ENCODE measurements at regions not wholly inside any gene's neighbourhood (a gene's known extent, or its start where the extent isn't known, plus 50 kb on each side); places are given as distances from the start of the nearest gene placed in this dataset.

DNA sequence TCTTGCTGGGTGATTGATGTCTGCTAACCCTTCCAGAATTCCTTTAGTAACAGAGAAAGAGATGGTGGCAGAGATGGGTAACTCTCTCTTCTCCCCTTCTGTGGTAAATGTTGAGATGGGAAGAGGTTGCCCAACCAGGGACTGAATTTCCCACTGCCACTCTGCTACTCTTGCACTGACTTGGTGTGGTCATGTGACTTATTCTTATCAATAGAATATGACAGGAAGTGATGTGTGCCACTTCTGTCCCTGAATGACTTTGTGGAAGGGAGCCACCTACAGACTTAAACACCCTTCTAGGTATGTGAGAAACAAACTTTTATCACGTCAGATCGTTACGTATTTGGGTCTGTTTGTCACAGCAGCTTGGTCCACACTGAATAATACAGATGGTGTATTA is 132.9 kb downstream of the ZNF621 start:
- Histone ChIP-seq H3K9me3 (no peaks in the 10 kb centered on the region), H3K4me3 (no peak overlapping the region), H3K27ac (no peak overlapping the region), H3K4me1 (no peaks in the 10 kb centered on the region), H3K36me3 (no peaks in the 10 kb centered on the region), H3K27me3 (no peaks in the 10 kb centered on the region)
- TF ChIP-seq, protein P1, sequence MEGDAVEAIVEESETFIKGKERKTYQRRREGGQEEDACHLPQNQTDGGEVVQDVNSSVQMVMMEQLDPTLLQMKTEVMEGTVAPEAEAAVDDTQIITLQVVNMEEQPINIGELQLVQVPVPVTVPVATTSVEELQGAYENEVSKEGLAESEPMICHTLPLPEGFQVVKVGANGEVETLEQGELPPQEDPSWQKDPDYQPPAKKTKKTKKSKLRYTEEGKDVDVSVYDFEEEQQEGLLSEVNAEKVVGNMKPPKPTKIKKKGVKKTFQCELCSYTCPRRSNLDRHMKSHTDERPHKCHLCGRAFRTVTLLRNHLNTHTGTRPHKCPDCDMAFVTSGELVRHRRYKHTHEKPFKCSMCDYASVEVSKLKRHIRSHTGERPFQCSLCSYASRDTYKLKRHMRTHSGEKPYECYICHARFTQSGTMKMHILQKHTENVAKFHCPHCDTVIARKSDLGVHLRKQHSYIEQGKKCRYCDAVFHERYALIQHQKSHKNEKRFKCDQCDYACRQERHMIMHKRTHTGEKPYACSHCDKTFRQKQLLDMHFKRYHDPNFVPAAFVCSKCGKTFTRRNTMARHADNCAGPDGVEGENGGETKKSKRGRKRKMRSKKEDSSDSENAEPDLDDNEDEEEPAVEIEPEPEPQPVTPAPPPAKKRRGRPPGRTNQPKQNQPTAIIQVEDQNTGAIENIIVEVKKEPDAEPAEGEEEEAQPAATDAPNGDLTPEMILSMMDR (IDR thresholded peaks at IDR 0.05): no peak
- TF ChIP-seq POLR2A (IDR thresholded peaks at IDR 0.05): no peak
- DNase-seq: no peak

DNA sequence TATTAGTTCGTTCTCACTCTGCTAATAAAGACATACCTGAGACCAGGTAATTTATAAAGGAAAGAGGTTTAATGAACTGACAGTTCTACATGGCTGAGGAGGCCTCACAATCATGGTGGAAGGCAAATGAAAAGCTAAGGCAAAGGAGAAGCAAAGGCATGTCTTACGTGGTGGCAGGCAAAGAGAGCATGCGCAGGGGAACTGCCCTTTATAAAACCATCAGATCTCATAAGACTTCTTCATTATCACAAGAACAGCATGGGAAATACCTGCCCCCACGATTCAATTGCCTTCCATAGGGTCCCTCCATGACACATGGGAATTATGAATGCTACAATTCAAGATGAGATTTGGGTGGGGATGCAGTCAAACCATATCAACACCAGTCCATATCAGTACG is 133.5 kb downstream of the ZNF621 start:
- Histone ChIP-seq H3K4me3 (no peak overlapping the region), H3K27me3 (no peaks in the 10 kb centered on the region), H3K27ac (no peak overlapping the region), H3K9me3 (no peaks in the 10 kb centered on the region), H3K36me3 (no peaks in the 10 kb centered on the region), H3K4me1 (no peaks in the 10 kb centered on the region)
- no peak for DNase-seq
- TF ChIP-seq POLR2A (IDR thresholded peaks at IDR 0.05): no peak
- TF ChIP-seq, protein P1 (IDR thresholded peaks at IDR 0.05): no peak

- DNase-seq: no peak
- H3K9me3 ChIP-seq: no peaks in the 10 kb centered on the region
- H3K27me3 ChIP-seq: no peaks in the 10 kb centered on the region
- no peaks in the 10 kb centered on the region for H3K4me1 ChIP-seq
- TF ChIP-seq POLR2A (IDR thresholded peaks at IDR 0.05): no peak
- TF ChIP-seq, protein P1 (IDR thresholded peaks at IDR 0.05): no peak
- H3K27ac ChIP-seq: no peak overlapping the region
- no peak overlapping the region for H3K4me3 ChIP-seq
- no peaks in the 10 kb centered on the region for H3K36me3 ChIP-seq
Observed at GRCh38 chr3:40660554-40660953, 135.8 kb downstream of the ZNF621 start.

GRCh38 chr3:40661284-40661683 is 136.5 kb downstream of the ZNF621 start:
- no peak for TF ChIP-seq POLR2A (IDR thresholded peaks at IDR 0.05)
- TF ChIP-seq, protein P1 (IDR thresholded peaks at IDR 0.05): no peak
- H3K4me1 ChIP-seq: no peaks in the 10 kb centered on the region
- DNase-seq: no peak
- H3K9me3 ChIP-seq: no peaks in the 10 kb centered on the region
- H3K27me3 ChIP-seq: no peaks in the 10 kb centered on the region
- H3K27ac ChIP-seq: no peak overlapping the region
- no peak overlapping the region for H3K4me3 ChIP-seq
- H3K36me3 ChIP-seq: no peaks in the 10 kb centered on the region

DNA sequence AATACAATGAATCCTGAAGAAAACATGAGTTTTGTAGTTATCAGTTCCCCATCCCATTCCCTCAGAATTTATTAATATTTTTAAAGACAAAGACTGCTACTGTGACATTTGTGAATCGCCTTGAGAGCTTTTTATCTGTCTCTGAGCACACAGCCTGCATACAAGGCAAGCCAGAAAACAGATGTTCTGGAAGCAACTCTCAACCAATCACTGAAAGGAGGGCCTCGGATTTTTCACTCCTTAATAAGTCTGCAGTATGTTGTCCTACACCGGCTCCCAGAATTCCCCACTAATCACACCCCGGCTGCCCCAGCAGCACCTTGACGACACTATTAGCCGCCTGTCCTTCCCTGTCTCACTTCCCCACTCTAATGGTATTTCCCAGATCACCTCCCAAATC is 138.5 kb downstream of the ZNF621 start:
- Histone ChIP-seq H3K9me3 (no peaks in the 10 kb centered on the region), H3K4me3 (no peak overlapping the region), H3K27me3 (no peaks in the 10 kb centered on the region), H3K27ac (no peak overlapping the region), H3K4me1 (no peaks in the 10 kb centered on the region), H3K36me3 (no peaks in the 10 kb centered on the region)
- no peak for TF ChIP-seq POLR2A (IDR thresholded peaks at IDR 0.05)
- TF ChIP-seq, protein P1 (IDR thresholded peaks at IDR 0.05): no peak
- DNase-seq: no peak

DNA sequence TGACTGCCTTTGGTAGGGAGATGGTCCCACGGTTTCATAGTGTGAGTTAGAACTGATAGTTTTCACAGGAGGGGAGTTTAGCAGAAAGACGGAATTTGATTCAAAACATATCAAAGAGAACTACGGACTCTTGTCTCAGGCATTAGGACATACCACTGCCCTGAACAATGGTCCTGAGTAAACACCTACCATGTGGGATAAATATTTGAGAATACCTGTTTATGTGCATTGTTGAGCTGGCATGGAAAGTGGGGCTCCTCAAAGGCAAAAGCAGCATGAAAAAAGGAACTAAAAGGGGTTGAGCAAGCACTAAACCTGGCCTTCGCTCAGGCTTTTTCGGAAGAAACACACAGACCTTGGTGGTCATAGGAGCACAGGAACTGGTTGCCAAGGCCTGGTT is 144.4 kb downstream of the ZNF621 start:
- H3K4me3 ChIP-seq: no peak overlapping the region
- no peak for DNase-seq
- H3K27ac ChIP-seq: no peak overlapping the region
- H3K4me1 ChIP-seq: no peaks in the 10 kb centered on the region
- TF ChIP-seq, protein P1 (IDR thresholded peaks at IDR 0.05): no peak
- no peak for TF ChIP-seq POLR2A (IDR thresholded peaks at IDR 0.05)
- no peaks in the 10 kb centered on the region for H3K36me3 ChIP-seq
- no peaks in the 10 kb centered on the region for H3K27me3 ChIP-seq
- no peaks in the 10 kb centered on the region for H3K9me3 ChIP-seq
